Common myeloid progenitor, CD34-positive (primary cell): ENCODE measurements at regions not wholly inside any gene's neighbourhood (a gene's known extent, or its start where the extent isn't known, plus 50 kb on each side); places are given as distances from the start of the nearest gene placed in this dataset.
A peak's percentile ranks its signal among the peaks of the same experiment; 100 is the strongest.

ENCODE experiments used
- CTCF ChIA-PET: fragments of 350-600 bp; sonication (Branson Sonifier 250); formaldehyde crosslinking; loops from one replicate; lab custom pipeline; 2021; ENCODE audit warnings: antibody characterized with exemption; lab: Charles Lee
- POLR2A ChIA-PET: fragments of 350-600 bp; sonication (Branson Sonifier 250); formaldehyde crosslinking; loops from one replicate; lab custom pipeline; 2021; ENCODE audit warnings: antibody characterized with exemption; lab: Charles Lee
- DNase-seq, 3 donors: peaks; one replicate each; pipeline versions ENCODE4 v3.0.0 to v3.0.0-alpha.2; 2013
- H3K27ac ChIP-seq, 2 experiments: 1 replicate in 1 of 2; 2 replicates in 1 of 2; pipeline ENCODE4 v1.7.0; 2013; ENCODE audit warnings: inconsistent platforms in 2 of 2, low read length in 2 of 2, mild to moderate bottlenecking in 2 of 2, low read depth in 1 of 2, moderate library complexity in 1 of 2; ENCODE audit not compliant: severe bottlenecking in 2 of 2, insufficient read depth in 1 of 2, poor library complexity in 1 of 2
- H3K27me3 ChIP-seq, 5 experiments: replicated peaks in 2 of 5; 1 replicate in 3 of 5; 2 replicates in 2 of 5; pipeline versions ENCODE4 v1.6.1 to v1.7.0; 2013; ENCODE audit warnings: low read length in 4 of 5, mild to moderate bottlenecking in 2 of 5, moderate library complexity in 2 of 5, inconsistent platforms in 1 of 5; ENCODE audit not compliant: insufficient read depth in 5 of 5, control insufficient read depth in 4 of 5
- H3K36me3 ChIP-seq, 4 experiments: 1 replicate in 2 of 4; 2 replicates in 2 of 4; pipeline versions ENCODE4 v1.6.1 to v1.7.0; 2013; ENCODE audit warnings: low read length in 3 of 4, control low read depth in 1 of 4, mild to moderate bottlenecking in 1 of 4; ENCODE audit not compliant: control insufficient read depth in 4 of 4, insufficient read depth in 4 of 4
- H3K4me1 ChIP-seq, 4 experiments: 1 replicate in 3 of 4; 2 replicates in 1 of 4; pipeline versions ENCODE4 v1.6.1 to v1.7.1; 2013; ENCODE audit warnings: low read length in 3 of 4, mild to moderate bottlenecking in 3 of 4, control low read depth in 1 of 4, inconsistent platforms in 1 of 4, moderate library complexity in 1 of 4; ENCODE audit not compliant: control insufficient read depth in 4 of 4, insufficient read depth in 4 of 4; ENCODE audit errors: control extremely low read depth in 1 of 4
- H3K4me3 ChIP-seq, 7 experiments: 1 replicate in 4 of 7; 2 replicates in 3 of 7; pipeline versions ENCODE4 v1.5.1 to v1.7.0; 2013; ENCODE audit warnings: mild to moderate bottlenecking in 7 of 7, low read length in 6 of 7, moderate library complexity in 6 of 7, inconsistent platforms in 2 of 7, low read depth in 2 of 7, control low read depth in 1 of 7; ENCODE audit not compliant: insufficient read depth in 4 of 7, control insufficient read depth in 1 of 7; ENCODE audit errors: extremely low read depth in 1 of 7
- H3K9me3 ChIP-seq, 5 experiments: 1 replicate in 4 of 5; 2 replicates in 1 of 5; pipeline versions ENCODE4 v1.6.1 to v1.7.1; 2013; ENCODE audit warnings: low read length in 4 of 5, mild to moderate bottlenecking in 2 of 5, inconsistent platforms in 1 of 5, low read depth in 1 of 5, moderate library complexity in 1 of 5; ENCODE audit not compliant: control insufficient read depth in 4 of 5, insufficient read depth in 2 of 5; ENCODE audit errors: control extremely low read depth in 1 of 5
- WGBS: methylation state at CpG from one replicate; pipeline ENCODE4 v1.1.5; 2013; ENCODE audit not compliant: insufficient coverage; 5-methylcytosine and 5-hydroxymethylcytosine counted together

GRCh38 chr16:64019339-64019738 is 1102.5 kb downstream of the CDH11 start:
- Histone ChIP-seq H3K4me1 (no peaks in the 10 kb centered on the region), H3K36me3 (no peaks in the 10 kb centered on the region), H3K27ac (no peak overlapping the region), H3K4me3 (no peak overlapping the region), H3K27me3 (no peaks in the 10 kb centered on the region), H3K9me3 (peaks cover 0 to 2% (median 0%) of the 10 kb centered on the region in 5 experiments)
- no peak for DNase-seq
- WGBS = 88% methylated on average over 2 of the region's 3 CpGs
- CTCF ChIA-PET = no interaction called here
- POLR2A ChIA-PET = no interaction called here

GRCh38 chr16:64017796-64018195 is 1104.1 kb downstream of the CDH11 start:
- ChIA-PET CTCF (no interaction called here), POLR2A (no interaction called here)
- WGBS = 44% methylated on average over 1 of the region's 1 CpG
- DNase-seq = no peak
- Histone ChIP-seq H3K4me3 (no peak overlapping the region), H3K36me3 (no peaks in the 10 kb centered on the region), H3K27ac (no peak overlapping the region), H3K27me3 (no peaks in the 10 kb centered on the region), H3K9me3 (no peaks in the 10 kb centered on the region), H3K4me1 (no peaks in the 10 kb centered on the region)

- ChIA-PET POLR2A (no interaction called here), CTCF (no interaction called here)
- Histone ChIP-seq H3K27me3 (no peaks in the 10 kb centered on the region), H3K4me1 (no peaks in the 10 kb centered on the region), H3K27ac (no peak overlapping the region), H3K4me3 (peak overlapping the region in 1 of 7 experiments; percentile 2), H3K36me3 (no peaks in the 10 kb centered on the region), H3K9me3 (no peaks in the 10 kb centered on the region)
- WGBS = no CpG with 5 or more reads among the region's 1 CpG
- DNase-seq = no peak
Measured at GRCh38 chr16:64013856-64014255, 1108.0 kb downstream of the CDH11 start.

- DNase-seq = no peak
- ChIA-PET POLR2A (no interaction called here), CTCF (no interaction called here)
Measured at GRCh38 chr16:64012166-64012565, 1109.7 kb downstream of the CDH11 start.

GRCh38 chr16:64011650-64012049 is 1110.2 kb downstream of the CDH11 start:
- CTCF ChIA-PET = no interaction called here
- H3K4me1 ChIP-seq = no peaks in the 10 kb centered on the region
- H3K4me3 ChIP-seq = no peak overlapping the region
- POLR2A ChIA-PET = no interaction called here
- no peaks in the 10 kb centered on the region for H3K36me3 ChIP-seq
- H3K27me3 ChIP-seq = peaks cover 0 to 2% (median 0%) of the 10 kb centered on the region in 5 experiments
- DNase-seq = no peak
- WGBS = 93% methylated on average over 2 of the region's 2 CpGs
- no peaks in the 10 kb centered on the region for H3K9me3 ChIP-seq
- H3K27ac ChIP-seq = no peak overlapping the region

More at GRCh38 chr16:64012166-64012565, 1109.7 kb downstream of the CDH11 start:
- no peak overlapping the region for H3K4me3 ChIP-seq
- 88% methylated on average over 1 of the region's 2 CpGs for WGBS
- H3K4me1 ChIP-seq = no peaks in the 10 kb centered on the region
- H3K9me3 ChIP-seq = no peaks in the 10 kb centered on the region
- H3K36me3 ChIP-seq = no peaks in the 10 kb centered on the region
- peaks cover 0 to 1% (median 0%) of the 10 kb centered on the region in 5 experiments for H3K27me3 ChIP-seq
- H3K27ac ChIP-seq = no peak overlapping the region

GRCh38 chr16:64008131-64008530 is 1113.7 kb downstream of the CDH11 start:
- ChIA-PET CTCF (no interaction called here), POLR2A (no interaction called here)
- no peaks in the 10 kb centered on the region for H3K36me3 ChIP-seq
- 92% methylated on average over 2 of the region's 2 CpGs for WGBS
- no peak for DNase-seq
- peaks cover 0 to 2% (median 0%) of the 10 kb centered on the region in 5 experiments for H3K27me3 ChIP-seq
- no peak overlapping the region for H3K27ac ChIP-seq
- H3K4me3 ChIP-seq = no peak overlapping the region
- no peaks in the 10 kb centered on the region for H3K9me3 ChIP-seq
- H3K4me1 ChIP-seq = no peaks in the 10 kb centered on the region

GRCh38 chr16:64004116-64004515 is 1117.7 kb downstream of the CDH11 start:
- no CpG with 5 or more reads among the region's 1 CpG for WGBS
- DNase-seq = no peak
- H3K9me3 ChIP-seq = no peaks in the 10 kb centered on the region
- no peaks in the 10 kb centered on the region for H3K36me3 ChIP-seq
- ChIA-PET CTCF (no interaction called here), POLR2A (no interaction called here)
- no peak overlapping the region for H3K4me3 ChIP-seq
- H3K27me3 ChIP-seq = peaks cover 0 to 2% (median 0%) of the 10 kb centered on the region in 5 experiments
- H3K27ac ChIP-seq = no peak overlapping the region
- no peaks in the 10 kb centered on the region for H3K4me1 ChIP-seq
